Upper lobe of left lung (tissue), 6 donors: ENCODE measurements at regions not wholly inside any gene's neighbourhood (a gene's known extent, or its start where the extent isn't known, plus 50 kb on each side); places are given as distances from the start of the nearest gene placed in this dataset.
"Not testable (repeated sequence)": the region's sequence is repeated elsewhere in the genome, so short reads cannot be mapped to it uniquely, and the experiment has no call there.

ENCODE experiments used
- ATAC-seq, 2 donors: fragments of 200-7000 bp; cut with Tn5 transposase; one replicate each; pipeline ENCODE4 v1.9.1; 2022; ENCODE audit warnings: mild to moderate bottlenecking in 2 of 2, moderate library complexity in 2 of 2; ENCODE audit not compliant: low FRiP score in 2 of 2
- DNase-seq, 2 donors: peaks; one replicate each; pipeline ENCODE4 v3.0.0-alpha.2; 2019 to 2020
- H3K27ac ChIP-seq, 4 donors: fragments of 200-600 bp; sonication (generic); one replicate each; pipeline ENCODE4 v1.5.1; 2016 to 2019
- H3K27me3 ChIP-seq, 4 donors: fragments of 200-600 bp; sonication (generic); one replicate each; pipeline ENCODE4 v1.5.1; 2017 to 2019
- H3K36me3 ChIP-seq, 4 donors: fragments of 200-600 bp; sonication (generic); one replicate each; pipeline ENCODE4 v1.5.1; 2016 to 2019
- H3K4me1 ChIP-seq, 4 donors: fragments of 200-600 bp; sonication (generic); one replicate each; pipeline ENCODE4 v1.5.1; 2018 to 2019
- H3K4me3 ChIP-seq, 4 donors: fragments of 200-600 bp; sonication (generic); one replicate each; pipeline ENCODE4 v1.5.1; 2017 to 2019; ENCODE audit warnings: mild to moderate bottlenecking in 2 of 4, moderate library complexity in 1 of 4
- H3K9me3 ChIP-seq, 4 donors: fragments of 200-600 bp; sonication (generic); one replicate each; pipeline ENCODE4 v1.5.1; 2018 to 2019
- CTCF ChIP-seq, 6 experiments: fragments of 450-650 bp in 4 of 6; fragments of 200-600 bp in 2 of 6; sonication (generic) in 2 of 6; IDR thresholded peaks; one replicate each; pipeline ENCODE4 v1.5.1; 2016 to 2019; ENCODE audit warnings: antibody characterized with exemption in 6 of 6
- EP300 ChIP-seq, 4 donors: sonication (generic); formaldehyde crosslinking; IDR thresholded peaks; one replicate each; pipeline ENCODE4 v1.5.1; 2017; ENCODE audit warnings: antibody characterized with exemption in 4 of 4, control low read depth in 2 of 4
- POLR2A ChIP-seq, 4 donors: fragments of 450-650 bp; IDR thresholded peaks; one replicate each; pipeline ENCODE4 v1.5.1; 2016 to 2017; ENCODE audit warnings: antibody characterized with exemption in 4 of 4, mild to moderate bottlenecking in 2 of 4
- POLR2AphosphoS5 ChIP-seq, 2 donors: sonication (generic); formaldehyde crosslinking; IDR thresholded peaks; one replicate each; pipeline ENCODE4 v1.5.1; 2017; ENCODE audit warnings: antibody characterized with exemption in 2 of 2
- WGBS, 2 donors: methylation state at CpG; one replicate each; pipeline ENCODE4 v1.1.5; 2017 to 2018; 5-methylcytosine and 5-hydroxymethylcytosine counted together
- donor health status: DM: no; HTN: no; CAD: no; lungs with moderate emphysema.
- donor health status: DM: no; HTN: yes; CAD: no; lungs with severe emphysema.

- ATAC-seq (no peak), DNase-seq (no peak)
- no peak for TF ChIP-seq CTCF (IDR thresholded peaks at IDR 0.05)
- no peak for TF ChIP-seq EP300 (IDR thresholded peaks at IDR 0.05)
- TF ChIP-seq POLR2A (IDR thresholded peaks at IDR 0.05) = no peak
- no peak for TF ChIP-seq POLR2AphosphoS5 (IDR thresholded peaks at IDR 0.05)
- H3K27me3 ChIP-seq = no peaks in the 10 kb centered on the region
- H3K27ac ChIP-seq = no peak overlapping the region
- H3K4me1 ChIP-seq = no peaks in the 10 kb centered on the region
- no peak overlapping the region for H3K4me3 ChIP-seq
- WGBS, 2 donors = 59% methylated on average over 1 of the region's 1 CpG; no CpG with 5 or more reads in 1 of the 2 donors
- no peaks in the 10 kb centered on the region for H3K9me3 ChIP-seq
- H3K36me3 ChIP-seq = no peaks in the 10 kb centered on the region
These were observed 136.1 kb downstream of the VSIG4 start for GRCh38 chrX:65903750-65904149.

DNA sequence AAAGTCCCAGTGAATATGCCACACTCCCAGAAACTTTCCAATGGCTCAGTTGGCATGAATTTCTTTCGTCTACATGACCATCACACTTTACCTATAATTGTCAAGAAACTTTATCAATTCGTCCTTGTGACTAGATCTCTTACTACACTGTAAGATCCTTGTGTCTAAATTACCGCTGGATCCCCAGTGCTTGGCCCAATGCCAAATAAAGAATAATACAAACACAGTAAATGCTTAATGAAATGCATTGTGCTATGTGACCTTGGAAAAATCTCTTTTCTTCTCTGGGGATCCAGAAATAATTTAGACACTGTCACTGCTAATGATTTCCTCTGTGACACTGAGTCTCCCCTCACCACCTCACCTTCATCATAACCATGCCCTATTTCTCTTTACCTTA lies 137.9 kb downstream of the VSIG4 start:
- ATAC-seq (no peak), DNase-seq (no peak)
- Histone ChIP-seq H3K4me1 (no peaks in the 10 kb centered on the region), H3K4me3 (no peak overlapping the region), H3K27ac (no peak overlapping the region), H3K27me3 (no peaks in the 10 kb centered on the region), H3K9me3 (no peaks in the 10 kb centered on the region), H3K36me3 (no peaks in the 10 kb centered on the region)
- TF ChIP-seq POLR2A (IDR thresholded peaks at IDR 0.05) (no peak), CTCF (IDR thresholded peaks at IDR 0.05) (no peak), EP300 (IDR thresholded peaks at IDR 0.05) (no peak), POLR2AphosphoS5 (IDR thresholded peaks at IDR 0.05) (no peak)
- 61 to 62% methylated on average over 3 of the region's 3 CpGs for WGBS, 2 donors

GRCh38 chrX:65900850-65901844 lies 138.7 kb downstream of the VSIG4 start:
- H3K9me3 ChIP-seq = no peaks in the 10 kb centered on the region
- H3K36me3 ChIP-seq = no peaks in the 10 kb centered on the region
- no peaks in the 10 kb centered on the region for H3K4me1 ChIP-seq
- TF ChIP-seq POLR2A (IDR thresholded peaks at IDR 0.05) (no peak), POLR2AphosphoS5 (IDR thresholded peaks at IDR 0.05) (no peak), EP300 (IDR thresholded peaks at IDR 0.05) (no peak), CTCF (IDR thresholded peaks at IDR 0.05) (no peak)
- DNase-seq (no peak), ATAC-seq (no peak)
- H3K27me3 ChIP-seq = no peaks in the 10 kb centered on the region
- no peak overlapping the region for H3K4me3 ChIP-seq
- WGBS, 2 donors = 73 to 86% methylated on average over 3 of the region's 3 CpGs
- H3K27ac ChIP-seq = no peak overlapping the region

DNA sequence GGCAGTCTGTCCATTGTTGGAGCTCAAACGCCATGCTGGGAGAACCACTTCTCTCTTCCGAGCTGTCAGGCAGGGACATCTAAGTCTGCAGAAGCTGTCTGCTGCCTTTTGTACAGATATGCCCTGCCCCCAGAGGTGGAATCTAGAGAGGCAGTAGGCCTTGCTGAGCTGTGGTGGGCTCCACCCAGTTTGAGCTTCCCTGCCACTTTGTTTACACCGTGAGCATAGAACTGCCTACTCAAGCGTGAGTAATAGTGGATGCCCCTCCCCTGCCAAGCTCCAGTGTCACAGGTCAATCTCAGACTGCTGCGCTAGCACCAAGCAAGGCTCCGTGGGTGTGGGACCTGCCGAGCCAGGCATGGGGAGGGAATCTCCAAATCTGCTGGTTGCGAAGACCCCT lies 145.7 kb downstream of the VSIG4 start:
- H3K36me3 ChIP-seq = no peaks in the 10 kb centered on the region
- WGBS, 2 donors = 84% methylated on average over 8 of the region's 8 CpGs; no CpG with 5 or more reads in 1 of the 2 donors
- H3K9me3 ChIP-seq = no peaks in the 10 kb centered on the region
- TF ChIP-seq POLR2A (IDR thresholded peaks at IDR 0.05) (no peak), CTCF (IDR thresholded peaks at IDR 0.05) (no peak), POLR2AphosphoS5 (IDR thresholded peaks at IDR 0.05) (no peak), EP300 (IDR thresholded peaks at IDR 0.05) (no peak)
- H3K27ac ChIP-seq = no peak overlapping the region
- DNase-seq (no peak), ATAC-seq (no peak)
- H3K4me3 ChIP-seq = no peak overlapping the region
- H3K4me1 ChIP-seq = no peaks in the 10 kb centered on the region
- no peaks in the 10 kb centered on the region for H3K27me3 ChIP-seq

DNA sequence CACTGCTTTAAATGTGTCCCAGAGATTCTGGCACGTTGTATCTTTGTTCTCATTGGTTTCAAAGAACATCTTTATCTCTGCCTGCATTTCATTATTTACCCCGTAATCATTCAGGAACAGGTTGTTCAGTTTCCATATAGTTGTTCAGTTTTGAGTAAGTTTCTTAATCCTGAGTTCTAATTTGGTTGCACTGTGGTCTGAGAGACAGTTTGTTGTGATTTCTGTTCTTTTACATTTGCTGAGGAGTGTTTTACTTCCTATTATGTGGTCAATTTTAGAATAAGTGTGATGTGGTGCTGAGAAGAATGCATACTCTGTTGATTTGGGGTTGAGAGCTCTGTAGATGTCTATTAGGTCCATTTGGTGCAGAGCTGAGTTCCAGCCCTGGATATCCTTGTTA lies 148.1 kb downstream of the VSIG4 start:
- ATAC-seq, H3K9me3 ChIP-seq: not testable (repeated sequence)
- WGBS, 2 donors = 40 to 61% methylated on average over 2 of the region's 2 CpGs

DNA sequence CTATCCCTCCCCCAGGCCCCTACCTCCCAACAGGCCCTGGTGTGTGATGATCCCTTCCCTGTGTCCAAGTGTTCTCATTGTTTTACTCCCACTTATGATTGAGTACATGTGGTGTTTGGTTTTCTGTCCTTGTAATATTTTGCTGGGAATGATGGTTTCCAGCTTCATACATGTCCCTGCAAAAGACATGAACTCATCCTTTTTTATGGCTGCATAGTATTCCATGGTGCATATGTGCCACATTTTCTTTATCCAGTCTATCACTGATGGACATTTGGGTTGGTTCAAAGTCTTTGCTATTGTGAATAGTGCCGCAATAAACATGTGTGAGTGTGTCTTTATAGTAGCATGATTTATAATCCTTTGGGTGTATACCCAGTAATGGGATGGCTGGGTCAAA lies 151.7 kb downstream of the VSIG4 start:
- DNase-seq, H3K27ac ChIP-seq, H3K36me3 ChIP-seq, H3K9me3 ChIP-seq, H3K4me1 ChIP-seq, H3K27me3 ChIP-seq, H3K4me3 ChIP-seq, ATAC-seq: not testable (repeated sequence)
- 93 to 100% methylated on average over 1 of the region's 1 CpG for WGBS, 2 donors

More for the DNA sequence above, 148.1 kb downstream of the VSIG4 start:
- not testable (repeated sequence) for H3K4me1 ChIP-seq, H3K27ac ChIP-seq, H3K27me3 ChIP-seq, DNase-seq, H3K4me3 ChIP-seq, H3K36me3 ChIP-seq
